SU-DHL-6 (cell line): ENCODE measurements at regions not wholly inside any gene's neighbourhood (a gene's known extent, or its start where the extent isn't known, plus 50 kb on each side); places are given as distances from the start of the nearest gene placed in this dataset.

Experiments used
- H2AFZ ChIP-seq: fragments of 200-600 bp; sonication (generic); 2 replicates; pipeline ENCODE4 v1.6.1; 2014; ENCODE audit warnings: low read depth, mild to moderate bottlenecking, moderate library complexity, mixed read lengths, antibody characterized with exemption, low read length; ENCODE audit not compliant: severe bottlenecking
- H3F3A ChIP-seq: fragments of 200-600 bp; shearing (Covaris generic); 2 replicates; pipeline ENCODE4 v1.6.0; 2016; ENCODE audit warnings: antibody characterized with exemption, mild to moderate bottlenecking; ENCODE audit not compliant: insufficient read depth
- H3K27ac ChIP-seq: fragments of 200-600 bp; sonication (generic); 2 replicates; pipeline ENCODE4 v1.5.1; 2016; ENCODE audit warnings: low read depth, mild to moderate bottlenecking, low read length, moderate library complexity, mixed read lengths
- H3K27me3 ChIP-seq: fragments of 200-600 bp; sonication (generic), shearing (Covaris generic); 2 replicates; pipeline ENCODE4 v1.6.0; 2014; ENCODE audit warnings: mild to moderate bottlenecking, low read length
- H3K36me3 ChIP-seq: fragments of 200-600 bp; sonication (generic); 2 replicates; pipeline ENCODE4 v1.6.1; 2014; ENCODE audit warnings: mild to moderate bottlenecking, low read length, mixed read lengths
- H3K4me2 ChIP-seq: fragments of 300-600, 200-600 bp; shearing (Covaris generic), sonication (generic); 2 replicates; pipeline ENCODE4 v1.6.0; 2014; ENCODE audit warnings: low read length, low read depth, mild to moderate bottlenecking; ENCODE audit not compliant: poor library complexity, severe bottlenecking
- H3K4me3 ChIP-seq: fragments of 200-600 bp; sonication (generic); 2 replicates; pipeline ENCODE4 v1.5.1; 2014; ENCODE audit warnings: antibody characterized with exemption, low read length, mild to moderate bottlenecking, mixed read lengths; ENCODE audit not compliant: insufficient read depth, poor library complexity, severe bottlenecking
- H3K79me2 ChIP-seq: fragments of 200-600 bp; sonication (generic); 2 replicates; pipeline ENCODE4 v1.6.1; 2014; ENCODE audit warnings: mild to moderate bottlenecking, low read length, moderate library complexity; ENCODE audit not compliant: insufficient read depth
- H3K9ac ChIP-seq: fragments of 200-600 bp; sonication (generic); 2 replicates; pipeline ENCODE4 v1.7.0; 2014; ENCODE audit warnings: mild to moderate bottlenecking, low read length
- H3K9me2 ChIP-seq: fragments of 200-600 bp; sonication (generic); replicated peaks from 2 replicates; pipeline ENCODE4 v1.6.1; 2014; ENCODE audit warnings: low read length; ENCODE audit not compliant: insufficient read depth
- H3K9me3 ChIP-seq: fragments of 200-600 bp; sonication (generic); 2 replicates; pipeline ENCODE4 v1.6.1; 2014; ENCODE audit warnings: low read length, mixed read lengths; ENCODE audit not compliant: insufficient read depth
- H4K20me1 ChIP-seq: fragments of 200-600 bp; sonication (generic); 2 replicates; pipeline ENCODE4 v1.6.1; 2014; ENCODE audit warnings: low read depth, mild to moderate bottlenecking, antibody characterized with exemption, low read length, moderate library complexity, mixed read lengths
- EZH2phosphoT487 ChIP-seq: fragments of 200-600 bp; sonication (generic), shearing (Covaris generic); conservative IDR thresholded peaks from 2 replicates; pipeline ENCODE4 v1.6.1; 2018; ENCODE audit warnings: mild to moderate bottlenecking, antibody characterized with exemption, low read length, moderate library complexity, mixed read lengths
- TF ChIP-seq, protein P1 (sequence below): fragments of 200-600 bp; sonication (generic); IDR thresholded peaks from one replicate; pipeline ENCODE4 v1.5.1; 2017; ENCODE audit warnings: antibody characterized with exemption, mild to moderate bottlenecking, low read length, moderate library complexity; ENCODE audit not compliant: insufficient read depth, poor library complexity, severe bottlenecking

DNA sequence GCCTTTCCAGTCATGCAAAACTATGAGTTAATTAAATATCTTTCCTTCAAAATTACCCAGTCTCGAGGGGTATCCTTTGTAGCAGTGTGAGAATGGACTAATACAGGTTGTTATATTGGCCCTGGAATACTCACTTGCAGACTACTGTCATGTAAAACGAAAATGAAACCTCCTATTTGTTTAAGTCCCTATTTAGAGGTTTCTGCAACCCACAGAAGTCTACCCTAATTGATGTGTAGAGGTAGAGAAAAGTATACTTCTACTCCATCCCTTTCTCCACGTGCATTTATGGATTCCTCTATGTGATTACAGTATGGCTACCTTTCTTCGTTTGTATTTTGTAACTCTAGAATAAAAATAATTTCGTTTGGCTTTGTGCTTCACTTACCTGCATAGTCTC, 371.1 kb downstream of the FSCB start:
- no peaks in the 10 kb centered on the region for H3K27me3 ChIP-seq
- H3K9me3 ChIP-seq, result peaks cover 11% of the 10 kb centered on the region; the same call in 1 of the 2 replicates
- H3K9ac ChIP-seq, result peak overlapping the region; percentile 25
- H3K4me3 ChIP-seq, result peak overlapping the region; percentile 46
- H3K9me2 ChIP-seq, result no peaks in the 10 kb centered on the region
- peak overlapping the region; percentile 98 for H2AFZ ChIP-seq
- H4K20me1 ChIP-seq, result no peaks in the 10 kb centered on the region
- peaks cover 5% of the 10 kb centered on the region; the same call in 1 of the 2 replicates for H3K36me3 ChIP-seq
- no peaks in the 10 kb centered on the region; the same call in 1 of the 2 replicates for H3F3A ChIP-seq
- no peak for TF ChIP-seq EZH2phosphoT487
- TF ChIP-seq, protein P1, sequence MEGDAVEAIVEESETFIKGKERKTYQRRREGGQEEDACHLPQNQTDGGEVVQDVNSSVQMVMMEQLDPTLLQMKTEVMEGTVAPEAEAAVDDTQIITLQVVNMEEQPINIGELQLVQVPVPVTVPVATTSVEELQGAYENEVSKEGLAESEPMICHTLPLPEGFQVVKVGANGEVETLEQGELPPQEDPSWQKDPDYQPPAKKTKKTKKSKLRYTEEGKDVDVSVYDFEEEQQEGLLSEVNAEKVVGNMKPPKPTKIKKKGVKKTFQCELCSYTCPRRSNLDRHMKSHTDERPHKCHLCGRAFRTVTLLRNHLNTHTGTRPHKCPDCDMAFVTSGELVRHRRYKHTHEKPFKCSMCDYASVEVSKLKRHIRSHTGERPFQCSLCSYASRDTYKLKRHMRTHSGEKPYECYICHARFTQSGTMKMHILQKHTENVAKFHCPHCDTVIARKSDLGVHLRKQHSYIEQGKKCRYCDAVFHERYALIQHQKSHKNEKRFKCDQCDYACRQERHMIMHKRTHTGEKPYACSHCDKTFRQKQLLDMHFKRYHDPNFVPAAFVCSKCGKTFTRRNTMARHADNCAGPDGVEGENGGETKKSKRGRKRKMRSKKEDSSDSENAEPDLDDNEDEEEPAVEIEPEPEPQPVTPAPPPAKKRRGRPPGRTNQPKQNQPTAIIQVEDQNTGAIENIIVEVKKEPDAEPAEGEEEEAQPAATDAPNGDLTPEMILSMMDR, result no peak
- H3K4me2 ChIP-seq, result peak overlapping the region; percentile 73
- H3K27ac ChIP-seq, result peak overlapping the region; percentile 52
- H3K79me2 ChIP-seq, result no peaks in the 10 kb centered on the region

DNA sequence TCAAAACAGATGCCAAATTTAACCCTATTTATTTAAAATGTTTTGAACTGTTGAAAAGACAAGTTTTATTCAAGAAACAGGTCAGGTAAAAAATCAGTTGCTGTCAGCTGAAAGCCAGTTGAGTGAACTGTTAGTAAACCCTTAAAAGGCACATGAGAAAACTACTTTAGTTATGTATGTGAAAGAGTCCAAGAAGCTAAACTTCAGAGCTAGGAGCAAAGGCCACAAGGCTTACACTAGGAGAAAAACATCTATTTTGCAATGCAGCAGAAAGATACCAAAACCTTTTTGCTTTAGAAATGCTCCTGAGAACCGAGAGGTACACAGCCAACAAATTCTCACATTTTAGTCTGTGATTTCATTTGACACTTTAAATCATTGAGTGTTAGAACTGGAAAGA, 375.2 kb downstream of the FSCB start:
- H3K27me3 ChIP-seq, result no peaks in the 10 kb centered on the region
- H3K27ac ChIP-seq, result no peak overlapping the region
- peaks cover 5% of the 10 kb centered on the region; the same call in 1 of the 2 replicates for H3K36me3 ChIP-seq
- no peaks in the 10 kb centered on the region; the same call in 1 of the 2 replicates for H3F3A ChIP-seq
- no peak overlapping the region for H3K9ac ChIP-seq
- TF ChIP-seq, protein P1, result no peak
- TF ChIP-seq EZH2phosphoT487, result no peak
- no peaks in the 10 kb centered on the region for H4K20me1 ChIP-seq
- peak overlapping the region; percentile 56 for H2AFZ ChIP-seq
- H3K4me3 ChIP-seq, result no peak overlapping the region
- H3K9me3 ChIP-seq, result 0 out of 2 replicates have a peak, but pooled peaks cover 3% of the 10 kb centered on the region
- H3K9me2 ChIP-seq, result no peaks in the 10 kb centered on the region
- no peak overlapping the region for H3K4me2 ChIP-seq
- H3K79me2 ChIP-seq, result no peaks in the 10 kb centered on the region

DNA sequence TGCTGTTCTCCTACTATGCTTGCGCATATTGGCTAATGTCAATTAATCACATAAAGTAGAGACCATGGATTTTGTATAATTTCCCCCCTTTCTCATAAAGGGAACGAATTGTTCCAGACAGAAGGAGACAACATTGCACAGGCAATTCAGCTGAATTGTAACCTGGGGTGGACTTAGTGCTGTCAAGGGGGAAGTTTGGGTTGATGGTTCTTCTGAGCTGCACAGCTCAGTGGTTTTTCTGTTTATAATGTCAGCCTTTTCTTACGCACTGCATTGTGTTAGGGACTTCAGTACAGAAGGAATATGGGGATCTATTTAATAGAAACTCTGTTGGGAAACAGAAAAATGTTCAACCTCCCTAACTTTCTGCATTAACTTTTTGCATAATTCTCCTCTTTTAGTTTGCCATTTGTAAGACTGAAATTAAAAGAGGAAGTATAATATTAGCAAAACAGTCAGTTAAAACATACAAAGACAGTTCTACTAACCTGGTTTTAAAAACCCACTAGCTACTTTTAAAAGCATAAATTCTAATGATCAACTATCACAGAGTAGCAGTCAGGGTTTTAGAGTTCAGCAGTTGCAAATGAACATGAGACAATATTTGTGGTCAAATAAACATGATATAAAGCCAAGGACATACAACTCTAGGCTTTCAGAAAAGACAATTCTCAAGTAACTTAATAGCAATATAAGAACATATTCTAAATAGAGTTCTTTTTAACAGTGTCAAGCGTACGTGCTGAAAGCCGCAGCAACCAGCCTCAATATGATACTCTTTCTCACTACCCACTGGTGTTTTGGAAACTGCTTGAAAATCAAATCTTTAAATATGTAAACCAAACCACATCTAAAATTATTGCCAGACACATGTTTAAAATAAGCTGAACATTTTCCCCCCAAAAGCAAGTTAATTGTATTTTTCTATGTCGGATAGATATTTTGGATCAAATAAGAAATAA, 393.0 kb downstream of the FSCB start:
- H3K36me3 ChIP-seq, result no peaks in the 10 kb centered on the region
- peak overlapping the region; percentile 38 for H3K4me3 ChIP-seq
- peak overlapping the region; percentile 55 for H2AFZ ChIP-seq
- TF ChIP-seq, protein P1, result no peak
- TF ChIP-seq EZH2phosphoT487, result no peak
- peak overlapping the region; percentile 57 for H3K9ac ChIP-seq
- no peaks in the 10 kb centered on the region for H3K27me3 ChIP-seq
- peak overlapping the region; percentile 92 for H3K4me2 ChIP-seq
- no peaks in the 10 kb centered on the region for H4K20me1 ChIP-seq
- H3K9me3 ChIP-seq, result peaks cover 28% of the 10 kb centered on the region; the same call in 1 of the 2 replicates
- H3K9me2 ChIP-seq, result no peaks in the 10 kb centered on the region
- H3K27ac ChIP-seq, result peak overlapping the region; percentile 98
- no peaks in the 10 kb centered on the region for H3K79me2 ChIP-seq
- H3F3A ChIP-seq, result peaks cover 24% of the 10 kb centered on the region
